CD4-positive, alpha-beta T cell (primary cell): ENCODE measurements at regions not wholly inside any gene's neighbourhood (a gene's known extent, or its start where the extent isn't known, plus 50 kb on each side); places are given as distances from the start of the nearest gene placed in this dataset.

Experiments used
- ATAC-seq: fragments of 200-7000 bp; cut with Tn5 transposase; one replicate; pipeline ENCODE4 v1.10.0; 2022; ENCODE audit warnings: mild to moderate bottlenecking; ENCODE audit not compliant: poor library complexity
- CTCF ChIA-PET: fragments of 350-600 bp; sonication (Branson Sonifier 250); formaldehyde crosslinking; loops from one replicate; lab custom pipeline; 2021; ENCODE audit warnings: antibody characterized with exemption, inconsistent platforms; lab: Charles Lee
- POLR2A ChIA-PET: fragments of 350-600 bp; sonication (Branson Sonifier 250); formaldehyde crosslinking; loops from one replicate; lab custom pipeline; 2021; ENCODE audit warnings: antibody characterized with exemption, inconsistent platforms; lab: Charles Lee
- DNase-seq, 14 experiments: peaks; one replicate each; pipeline ENCODE4 v3.0.0-alpha.2; 2013 to 2020; ENCODE audit warnings: mixed read lengths in 2 of 14
- H3K27ac ChIP-seq, 2 donors: one replicate each; pipeline versions ENCODE4 v1.5.1 to v1.7.0; 2013; ENCODE audit warnings: low read length in 2 of 2, low read depth in 1 of 2, mild to moderate bottlenecking in 1 of 2
- H3K27me3 ChIP-seq, 2 experiments: 1 replicate in 1 of 2; 2 replicates in 1 of 2; pipeline versions ENCODE4 v1.6.1 to v1.7.0; 2013; ENCODE audit warnings: low read length in 2 of 2, control low read depth in 1 of 2, mild to moderate bottlenecking in 1 of 2, moderate library complexity in 1 of 2; ENCODE audit not compliant: insufficient read depth in 2 of 2, control insufficient read depth in 1 of 2
- H3K36me3 ChIP-seq: one replicate; pipeline ENCODE4 v1.6.1; 2013; ENCODE audit warnings: low read length, control low read depth; ENCODE audit not compliant: insufficient read depth
- H3K4me1 ChIP-seq: one replicate; pipeline ENCODE4 v1.6.1; 2013; ENCODE audit warnings: low read length, control low read depth; ENCODE audit not compliant: insufficient read depth
- H3K4me3 ChIP-seq: one replicate; pipeline ENCODE4 v1.5.1; 2013; ENCODE audit warnings: mild to moderate bottlenecking, low read length, moderate library complexity
- H3K9me3 ChIP-seq, 2 experiments: 1 replicate in 1 of 2; 2 replicates in 1 of 2; pipeline versions ENCODE4 v1.6.1 to v1.7.0; 2013; ENCODE audit warnings: low read length in 2 of 2, mild to moderate bottlenecking in 2 of 2, control low read depth in 1 of 2, moderate library complexity in 1 of 2; ENCODE audit not compliant: control insufficient read depth in 1 of 2, insufficient read depth in 1 of 2
- H3K27ac Mint-ChIP-seq: one replicate; pipeline ENCODE4 v1.8.0; 2020; ENCODE audit warnings: mixed read lengths
- H3K27me3 Mint-ChIP-seq: one replicate; pipeline ENCODE4 v1.8.0; 2021; ENCODE audit warnings: mixed read lengths
- H3K36me3 Mint-ChIP-seq: one replicate; pipeline ENCODE4 v1.8.0; 2021; ENCODE audit warnings: low read depth, mixed read lengths
- H3K4me1 Mint-ChIP-seq: one replicate; pipeline ENCODE4 v1.8.0; 2021; ENCODE audit warnings: low read depth, mixed read lengths
- H3K4me3 Mint-ChIP-seq: one replicate; pipeline ENCODE4 v1.8.0; 2020; ENCODE audit warnings: mild to moderate bottlenecking, mixed read lengths
- H3K9me3 Mint-ChIP-seq: one replicate; pipeline ENCODE4 v1.8.0; 2020; ENCODE audit warnings: mixed read lengths
- intact Hi-C, 2 experiments: fragments of 100-400 bp; cut with DNase I in 1 of 2; cut with micrococcal nuclease in 1 of 2; formaldehyde crosslinking; loops; one replicate each; pipeline versions ENCODE4 v1.15.1 to v1.9.0; 2023 to 2025; cut with DNase I, micrococcal nuclease
- TF ChIP-seq, protein P1 (sequence below): fragments of 200-600 bp; IDR thresholded peaks from one replicate; pipeline ENCODE4 v1.8.0; 2022; ENCODE audit warnings: antibody characterized with exemption, mild to moderate bottlenecking

DNA sequence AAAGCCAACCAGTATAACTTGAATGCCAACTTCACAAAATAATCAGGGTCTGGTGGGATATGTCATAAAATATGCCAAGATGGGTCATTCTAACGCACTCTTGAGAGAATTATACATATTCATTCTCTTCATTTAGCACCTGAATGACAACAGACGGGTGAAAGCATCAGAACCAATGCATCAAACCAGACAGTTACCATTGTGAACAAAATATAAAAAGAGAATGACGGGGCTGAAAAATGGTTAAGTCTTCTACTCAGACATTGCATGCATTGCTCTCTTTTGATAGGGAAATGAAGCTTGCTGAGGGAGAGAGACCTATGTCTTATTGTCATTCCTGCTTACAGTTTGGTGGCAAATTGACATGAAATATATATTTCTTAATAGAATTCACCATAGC, 702.1 kb downstream of the NOVA1 start:
- peaks cover 16% of the 10 kb centered on the region for H3K9me3 Mint-ChIP-seq
- H3K4me3 Mint-ChIP-seq: no peak overlapping the region
- no peak overlapping the region for H3K4me3 ChIP-seq
- no peaks in the 10 kb centered on the region for H3K36me3 Mint-ChIP-seq
- no peaks in the 10 kb centered on the region for H3K27me3 ChIP-seq
- H3K36me3 ChIP-seq: no peaks in the 10 kb centered on the region
- no peak overlapping the region for H3K27ac ChIP-seq
- no peak overlapping the region for H3K27ac Mint-ChIP-seq
- DNase-seq (no peak), ATAC-seq (no peak)
- TF ChIP-seq, protein P1, sequence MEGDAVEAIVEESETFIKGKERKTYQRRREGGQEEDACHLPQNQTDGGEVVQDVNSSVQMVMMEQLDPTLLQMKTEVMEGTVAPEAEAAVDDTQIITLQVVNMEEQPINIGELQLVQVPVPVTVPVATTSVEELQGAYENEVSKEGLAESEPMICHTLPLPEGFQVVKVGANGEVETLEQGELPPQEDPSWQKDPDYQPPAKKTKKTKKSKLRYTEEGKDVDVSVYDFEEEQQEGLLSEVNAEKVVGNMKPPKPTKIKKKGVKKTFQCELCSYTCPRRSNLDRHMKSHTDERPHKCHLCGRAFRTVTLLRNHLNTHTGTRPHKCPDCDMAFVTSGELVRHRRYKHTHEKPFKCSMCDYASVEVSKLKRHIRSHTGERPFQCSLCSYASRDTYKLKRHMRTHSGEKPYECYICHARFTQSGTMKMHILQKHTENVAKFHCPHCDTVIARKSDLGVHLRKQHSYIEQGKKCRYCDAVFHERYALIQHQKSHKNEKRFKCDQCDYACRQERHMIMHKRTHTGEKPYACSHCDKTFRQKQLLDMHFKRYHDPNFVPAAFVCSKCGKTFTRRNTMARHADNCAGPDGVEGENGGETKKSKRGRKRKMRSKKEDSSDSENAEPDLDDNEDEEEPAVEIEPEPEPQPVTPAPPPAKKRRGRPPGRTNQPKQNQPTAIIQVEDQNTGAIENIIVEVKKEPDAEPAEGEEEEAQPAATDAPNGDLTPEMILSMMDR: no peak
- no peaks in the 10 kb centered on the region for H3K4me1 ChIP-seq
- H3K9me3 ChIP-seq: no peaks in the 10 kb centered on the region
- no peaks in the 10 kb centered on the region for H3K4me1 Mint-ChIP-seq
- H3K27me3 Mint-ChIP-seq: no peaks in the 10 kb centered on the region
- intact Hi-C loops: no loop called here
- ChIA-PET POLR2A (no interaction called here), CTCF (no interaction called here)

DNA sequence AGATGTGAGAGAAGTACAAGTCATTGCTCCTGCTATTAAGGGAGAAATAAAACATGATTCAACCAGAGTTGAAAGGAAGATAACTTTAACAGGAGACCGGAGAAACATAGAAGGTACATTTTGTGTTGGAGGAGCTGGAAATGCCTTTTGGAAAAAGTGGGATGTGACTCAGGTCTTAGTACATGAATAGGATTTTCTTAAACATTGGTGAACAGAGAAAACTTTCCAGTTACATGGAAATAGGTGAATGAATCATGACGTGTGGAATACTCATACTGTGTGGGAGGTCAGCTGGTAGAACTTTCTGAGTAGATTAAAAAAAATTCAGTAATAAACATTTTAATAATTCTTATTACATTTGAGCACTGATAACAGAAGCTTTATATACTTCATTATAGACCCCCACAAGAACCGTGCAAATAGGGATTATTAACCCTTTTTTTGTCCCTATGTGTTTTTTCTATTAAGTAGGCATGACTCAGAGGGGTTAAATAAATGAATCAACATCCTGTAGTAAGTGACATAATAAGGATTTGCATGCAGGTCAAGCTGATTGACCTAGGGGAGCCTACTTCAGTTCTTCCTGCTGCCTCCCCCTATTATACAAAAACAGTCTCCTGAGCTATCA, 710.5 kb downstream of the NOVA1 start:
- H3K36me3 Mint-ChIP-seq: no peaks in the 10 kb centered on the region

DNA sequence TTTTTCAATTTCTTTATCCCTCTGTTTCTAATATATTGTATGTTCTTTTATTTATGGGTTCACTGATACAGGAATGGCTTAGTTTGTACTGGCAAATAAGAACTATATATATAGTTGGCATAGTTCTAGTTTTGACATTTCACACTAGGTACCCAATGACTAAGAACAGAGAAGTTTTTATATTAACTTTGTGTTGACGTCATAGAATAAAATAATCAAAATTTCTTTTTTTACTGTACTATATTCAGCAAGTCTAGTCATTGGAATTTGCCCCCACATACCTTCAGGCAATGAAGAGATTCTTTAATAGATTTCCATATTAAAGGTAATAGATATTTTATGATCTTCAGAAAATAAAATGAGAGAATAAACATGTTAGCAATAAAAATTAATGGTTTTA, 713.2 kb downstream of the NOVA1 start:
- Mint-ChIP-seq H3K4me3 (no peak overlapping the region), H3K27me3 (no peaks in the 10 kb centered on the region), H3K9me3 (peaks cover 13% of the 10 kb centered on the region), H3K27ac (no peak overlapping the region), H3K4me1 (no peaks in the 10 kb centered on the region), H3K36me3 (no peaks in the 10 kb centered on the region)
- H3K27ac ChIP-seq: no peak overlapping the region
- no peak overlapping the region for H3K4me3 ChIP-seq
- TF ChIP-seq, protein P1: no peak
- ATAC-seq: no peak
- no peaks in the 10 kb centered on the region for H3K36me3 ChIP-seq
- no peaks in the 10 kb centered on the region for H3K9me3 ChIP-seq
- CTCF ChIA-PET: no interaction called here
- intact Hi-C loops: no loop called here
- no peaks in the 10 kb centered on the region for H3K4me1 ChIP-seq
- POLR2A ChIA-PET: no interaction called here
- DNase-seq: no peak
- no peaks in the 10 kb centered on the region for H3K27me3 ChIP-seq

More for the DNA sequence above, 710.5 kb downstream of the NOVA1 start:
- Histone ChIP-seq H3K9me3 (no peaks in the 10 kb centered on the region), H3K27ac (no peak overlapping the region), H3K4me1 (no peaks in the 10 kb centered on the region), H3K4me3 (no peak overlapping the region), H3K27me3 (no peaks in the 10 kb centered on the region), H3K36me3 (no peaks in the 10 kb centered on the region)
- Mint-ChIP-seq H3K9me3 (peaks cover 15% of the 10 kb centered on the region), H3K27ac (no peak overlapping the region), H3K4me3 (no peak overlapping the region), H3K4me1 (no peaks in the 10 kb centered on the region), H3K27me3 (no peaks in the 10 kb centered on the region)
- DNase-seq (no peak), ATAC-seq (no peak)
- ChIA-PET POLR2A (no interaction called here), CTCF (no interaction called here)
- TF ChIP-seq, protein P1: no peak
- intact Hi-C loops: no loop called here
